ENCODE measurements at regions not wholly inside any gene's neighbourhood (a gene's known extent, or its start where the extent isn't known, plus 50 kb on each side); places are given as distances from the start of the nearest gene placed in this dataset.

DNA sequence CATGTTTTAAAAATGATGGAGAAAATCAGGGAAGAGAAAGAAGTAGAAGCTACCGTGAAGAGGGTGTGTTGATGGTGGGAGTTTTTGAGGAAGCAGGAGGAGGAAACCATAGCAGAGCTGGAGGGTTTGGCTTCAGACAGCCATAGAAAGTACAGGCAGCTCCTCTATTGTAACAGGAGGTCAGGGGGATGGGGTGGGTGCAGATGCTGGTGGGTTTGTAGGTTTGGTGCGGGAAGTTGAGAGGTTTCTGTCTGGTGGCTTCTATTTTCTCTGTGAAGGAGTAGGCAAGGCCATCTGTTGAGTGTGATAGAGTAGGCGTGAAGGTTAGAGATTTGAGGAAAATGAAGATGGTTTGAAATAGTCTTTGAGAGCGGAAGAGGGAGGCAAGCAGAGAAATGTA lies 97.7 kb upstream of the TBC1D5 start:
- no peak for TF ChIP-seq CTCF (IDR thresholded peaks at IDR 0.05; ENCODE audit: low read depth, low read length)

GRCh38 chr3:17836919-17837318 lies 94.5 kb upstream of the TBC1D5 start:
- TF ChIP-seq CTCF (IDR thresholded peaks at IDR 0.05; ENCODE audit: low read depth, low read length): no peak
- no peak overlapping the region for H3K4me3 ChIP-seq (ENCODE audit: low read depth, low read length)

More for the DNA sequence above, 97.7 kb upstream of the TBC1D5 start:
- H3K4me3 ChIP-seq (ENCODE audit: low read depth, low read length): no peak overlapping the region

DNA sequence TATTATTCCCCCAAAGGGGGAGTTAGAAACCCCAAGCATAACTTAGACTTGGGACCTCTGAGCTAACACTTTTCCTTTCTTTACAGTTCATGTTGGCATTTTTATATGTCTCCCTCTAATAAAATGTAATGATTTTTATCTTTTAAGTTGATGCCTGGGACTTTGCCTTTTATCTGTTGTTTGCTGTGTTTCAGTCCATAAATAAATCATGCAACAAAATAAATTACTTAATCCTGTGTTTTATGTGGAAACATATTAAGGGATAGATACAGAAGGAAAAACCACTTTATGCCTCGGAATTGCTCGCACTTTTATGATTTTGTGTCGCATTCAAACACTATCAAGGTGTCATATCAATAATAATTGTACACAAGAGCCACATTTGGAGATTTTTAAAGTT lies 93.7 kb upstream of the TBC1D5 start:
- TF ChIP-seq CTCF (IDR thresholded peaks at IDR 0.05; ENCODE audit: low read depth, low read length): no peak
- no peak overlapping the region for H3K4me3 ChIP-seq (ENCODE audit: low read depth, low read length)

DNA sequence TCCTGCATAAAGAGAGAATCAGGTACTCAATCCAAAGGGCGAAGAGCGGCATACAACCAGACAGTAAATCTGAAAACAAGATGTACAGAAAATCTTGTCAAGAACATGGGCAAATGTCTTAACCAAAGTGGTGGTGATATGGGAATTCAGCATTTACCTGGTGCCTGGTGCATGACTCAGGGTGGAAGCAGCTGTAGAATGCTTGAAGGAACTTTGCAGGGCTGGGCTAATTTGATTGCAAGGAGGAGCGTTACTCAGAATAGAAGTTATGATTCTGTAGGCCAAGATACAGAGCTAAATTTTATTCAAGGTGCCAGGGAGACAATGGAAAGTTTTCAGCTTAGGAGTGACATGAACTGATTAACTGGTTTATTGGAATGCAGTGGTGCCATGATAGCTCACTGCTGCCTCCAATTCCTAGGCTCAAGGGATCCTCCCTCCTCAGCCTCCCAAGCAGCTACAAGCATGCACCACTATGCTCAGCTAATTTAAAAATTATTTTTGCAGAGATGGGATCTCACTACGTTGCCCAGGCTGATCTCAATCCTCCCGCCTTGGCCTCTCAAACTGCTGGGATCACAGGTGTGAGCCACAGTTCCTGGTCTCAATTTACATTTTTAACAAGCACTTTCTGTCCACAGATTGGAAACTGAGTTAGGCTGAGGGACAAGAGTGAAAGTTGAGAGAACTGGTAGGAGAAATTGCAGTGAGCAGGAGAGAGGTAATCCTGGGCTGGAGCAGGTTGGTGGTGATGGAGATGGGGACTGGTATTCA lies 91.5 kb upstream of the TBC1D5 start:
- no peak overlapping the region for H3K4me3 ChIP-seq (ENCODE audit: low read depth, low read length)
- no peak for TF ChIP-seq CTCF (IDR thresholded peaks at IDR 0.05; ENCODE audit: low read depth, low read length)

DNA sequence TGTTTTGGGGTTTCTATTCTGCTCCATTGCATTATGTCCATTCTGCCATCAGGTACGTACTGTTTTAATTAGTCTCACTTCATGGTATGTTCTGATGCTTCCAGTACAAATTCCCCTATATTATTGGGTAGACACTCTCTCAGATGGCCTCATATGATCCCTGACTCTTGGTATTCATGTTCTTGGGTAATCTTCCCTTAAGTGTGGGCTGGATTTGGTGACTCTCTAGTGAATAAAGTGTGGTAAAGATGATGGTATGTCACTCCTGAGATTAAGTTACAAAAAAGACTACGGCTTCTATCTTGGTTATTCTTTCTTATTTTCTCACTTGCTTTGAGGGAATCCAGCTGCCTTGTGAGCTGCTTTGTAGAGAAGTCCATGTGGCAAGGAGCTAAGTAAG lies 89.6 kb upstream of the TBC1D5 start:
- no peak for TF ChIP-seq CTCF (IDR thresholded peaks at IDR 0.05; ENCODE audit: low read depth, low read length)

GRCh38 chr3:17831366-17831765 lies 88.9 kb upstream of the TBC1D5 start:
- no peak overlapping the region for H3K4me3 ChIP-seq (ENCODE audit: low read depth, low read length)
- no peak for TF ChIP-seq CTCF (IDR thresholded peaks at IDR 0.05; ENCODE audit: low read depth, low read length)

More for the DNA sequence above, 89.6 kb upstream of the TBC1D5 start:
- no peak overlapping the region for H3K4me3 ChIP-seq (ENCODE audit: low read depth, low read length)

- no peak overlapping the region for H3K4me3 ChIP-seq (ENCODE audit: low read depth, low read length)
- no peak for TF ChIP-seq CTCF (IDR thresholded peaks at IDR 0.05; ENCODE audit: low read depth, low read length)
Observed at GRCh38 chr3:17830788-17831187, 88.4 kb upstream of the TBC1D5 start.

All from WI38 (cell line).